ENCODE measurements at regions not wholly inside any gene's neighbourhood (a gene's known extent, or its start where the extent isn't known, plus 50 kb on each side); places are given as distances from the start of the nearest gene placed in this dataset.
"Not testable (repeated sequence)": the region's sequence is repeated elsewhere in the genome, so short reads cannot be mapped to it uniquely, and the experiment has no call there.

DNA sequence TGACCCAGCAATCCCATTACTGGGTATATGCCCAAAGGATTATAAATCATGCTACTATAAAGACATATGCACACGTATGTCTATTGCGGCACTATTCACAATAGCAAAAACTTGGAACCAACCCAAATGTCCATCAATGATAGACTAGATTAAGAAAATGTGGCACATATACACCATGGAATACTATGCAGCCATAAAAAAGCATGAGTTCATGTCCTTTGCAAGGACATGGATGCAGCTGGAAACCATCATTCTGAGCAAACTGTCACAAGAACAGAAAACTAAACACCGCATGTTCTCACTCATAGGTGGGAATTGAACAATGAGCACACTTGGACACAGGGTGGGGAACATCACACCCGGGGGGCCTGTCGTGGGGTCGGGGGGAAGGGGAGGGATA, 80.1 kb upstream of the TMEM170B start:
- DNase-seq (ENCODE audit: extremely low read depth, low read depth, low spot score) = not testable (repeated sequence)

DNA sequence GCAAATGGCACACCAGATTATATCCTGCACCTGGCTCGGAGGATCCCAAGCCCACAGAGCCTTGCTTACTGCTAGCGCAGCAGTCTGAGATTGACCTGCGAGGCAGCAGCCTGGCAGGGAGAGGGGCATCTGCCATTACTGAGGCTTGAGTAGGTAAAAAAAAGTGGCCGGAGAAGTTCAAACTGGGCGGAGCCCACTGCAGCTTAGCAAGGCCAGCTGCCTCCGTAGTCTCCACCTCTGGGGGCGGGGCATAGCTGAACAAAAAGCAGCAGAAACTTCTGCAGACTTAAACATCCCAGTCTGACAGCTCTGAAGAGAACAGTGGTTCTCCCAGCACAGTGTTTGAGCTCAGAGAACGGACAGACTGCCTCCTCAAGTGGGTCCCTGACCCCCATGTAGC, 85.4 kb upstream of the TMEM170B start:
- DNase-seq (ENCODE audit: extremely low read depth, low read depth, low spot score) = not testable (repeated sequence)

DNA sequence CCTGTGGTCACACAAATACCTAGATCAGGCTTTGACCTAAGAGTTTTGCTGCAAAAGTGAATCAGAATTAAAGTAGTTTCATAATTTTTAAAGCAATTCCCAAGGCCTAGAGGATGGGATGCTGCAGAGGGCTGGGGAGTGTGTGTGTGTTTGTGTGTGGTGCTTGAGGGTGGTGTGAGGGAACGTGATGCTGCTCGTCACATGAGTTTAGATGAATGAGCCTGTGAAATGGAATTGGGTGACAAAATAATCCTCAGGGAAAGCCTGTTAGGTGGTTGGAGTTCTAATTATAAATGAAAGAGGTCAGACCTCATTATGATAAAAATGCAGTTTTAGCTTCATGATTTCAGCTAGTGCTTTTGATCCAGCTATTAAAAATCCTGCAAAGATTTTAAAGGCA, 87.5 kb upstream of the TMEM170B start:
- DNase-seq (ENCODE audit: extremely low read depth, low read depth, low spot score) = no peak

DNA sequence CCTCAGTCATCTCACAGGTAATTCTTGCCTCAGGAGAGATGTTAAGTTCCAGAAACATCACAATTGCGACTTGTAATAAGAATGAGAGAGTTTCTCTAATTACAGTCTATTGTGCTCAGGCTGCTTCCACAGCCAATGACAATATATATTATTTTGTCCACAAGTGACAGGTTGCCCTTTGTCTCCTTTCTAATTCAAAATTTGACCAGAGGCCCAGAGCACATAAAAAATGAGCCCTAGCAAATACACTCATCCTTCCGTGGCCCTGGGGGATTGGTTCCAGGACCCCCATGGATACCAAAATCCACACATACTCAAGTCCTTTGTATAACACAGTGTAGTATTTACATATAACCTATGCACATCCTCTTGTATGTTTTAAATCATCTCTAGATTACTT, 88.1 kb upstream of the TMEM170B start:
- DNase-seq (ENCODE audit: extremely low read depth, low read depth, low spot score) = no peak

- DNase-seq (ENCODE audit: extremely low read depth, low read depth, low spot score) = no peak
Observed at GRCh38 chr6:11448038-11448437, 89.5 kb upstream of the TMEM170B start.

DNA sequence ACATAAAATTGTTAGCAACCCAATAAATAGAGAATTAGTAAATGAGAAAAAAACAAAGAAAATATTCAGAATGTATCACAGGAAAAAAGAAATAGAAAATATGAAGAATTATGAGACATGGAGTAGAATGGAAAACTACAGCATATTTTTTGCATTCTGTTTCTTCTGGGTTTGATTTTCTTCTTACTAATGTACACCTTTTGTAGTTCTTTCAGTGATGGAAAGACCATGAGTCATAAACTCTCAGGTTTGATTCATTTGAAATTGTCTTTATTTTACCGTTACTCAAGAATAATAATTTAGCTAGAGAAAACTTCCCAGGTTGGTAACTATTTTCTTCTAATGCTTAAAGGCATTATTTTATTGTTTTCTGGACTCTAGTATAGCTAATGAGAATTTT, 90.3 kb upstream of the TMEM170B start:
- DNase-seq (ENCODE audit: extremely low read depth, low read depth, low spot score) = no peak

- DNase-seq (ENCODE audit: extremely low read depth, low read depth, low spot score) = no peak
Observed at GRCh38 chr6:11445146-11445545, 92.4 kb upstream of the TMEM170B start.

- DNase-seq (ENCODE audit: extremely low read depth, low read depth, low spot score) = not testable (repeated sequence)
Observed at GRCh38 chr6:11443125-11443524, 94.4 kb upstream of the TMEM170B start.

DNA sequence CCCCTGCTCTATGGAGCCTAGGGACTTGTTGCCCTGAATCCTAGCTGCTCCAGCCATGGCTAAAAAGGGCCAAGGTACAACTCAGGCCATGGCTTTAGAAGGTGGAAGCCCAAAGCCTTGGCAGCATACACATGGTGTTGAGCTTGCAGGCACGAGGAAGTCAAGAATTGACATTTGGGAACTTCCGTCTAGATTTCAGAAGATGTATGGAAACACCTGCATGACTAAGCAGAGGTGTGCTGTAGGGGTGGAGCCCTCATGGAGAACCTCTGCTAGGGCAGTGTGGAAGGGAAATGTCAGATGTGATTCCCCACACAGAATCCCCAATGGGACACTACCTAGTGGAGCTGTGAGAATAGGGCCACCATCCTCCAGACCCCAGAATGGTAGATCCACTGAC, 95.1 kb upstream of the TMEM170B start:
- DNase-seq (ENCODE audit: extremely low read depth, low read depth, low spot score) = no peak

- DNase-seq (ENCODE audit: extremely low read depth, low read depth, low spot score) = no peak
Observed at GRCh38 chr6:11439876-11440275, 97.7 kb upstream of the TMEM170B start.

GRCh38 chr6:11439017-11439420, 98.5 kb upstream of the TMEM170B start:
- DNase-seq (ENCODE audit: extremely low read depth, low read depth, low spot score) = peak; percentile 84

- DNase-seq (ENCODE audit: extremely low read depth, low read depth, low spot score) = no peak
Observed at GRCh38 chr6:11437824-11438459, 99.6 kb upstream of the TMEM170B start.

- DNase-seq (ENCODE audit: extremely low read depth, low read depth, low spot score) = no peak
Observed at GRCh38 chr6:11436508-11437096, 100.9 kb upstream of the TMEM170B start.

GRCh38 chr6:11434565-11435326, 102.8 kb upstream of the TMEM170B start:
- DNase-seq (ENCODE audit: extremely low read depth, low read depth, low spot score) = no peak

DNA sequence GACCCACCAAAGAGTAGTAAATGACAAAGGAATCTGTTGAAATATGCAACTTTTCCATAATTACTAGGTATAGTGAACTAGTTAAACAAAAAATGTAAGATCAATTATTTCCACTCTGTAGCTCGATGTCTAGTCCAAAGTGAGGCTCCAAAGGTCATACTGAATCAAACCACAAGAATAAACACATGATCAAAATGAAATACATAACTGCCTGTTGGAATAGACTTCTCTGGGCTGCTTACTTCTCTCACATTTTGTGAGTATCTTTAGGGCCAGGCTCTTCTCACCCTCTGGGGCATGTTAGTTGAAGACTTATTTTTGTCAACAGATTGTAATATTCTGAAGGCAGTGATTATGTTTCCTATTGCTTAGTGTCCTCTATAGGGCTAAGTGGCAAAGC, 103.7 kb upstream of the TMEM170B start:
- no peak for DNase-seq (ENCODE audit: extremely low read depth, low read depth, low spot score)

- DNase-seq (ENCODE audit: extremely low read depth, low read depth, low spot score) = no peak
Observed at GRCh38 chr6:11432713-11433450, 104.7 kb upstream of the TMEM170B start.

DNA sequence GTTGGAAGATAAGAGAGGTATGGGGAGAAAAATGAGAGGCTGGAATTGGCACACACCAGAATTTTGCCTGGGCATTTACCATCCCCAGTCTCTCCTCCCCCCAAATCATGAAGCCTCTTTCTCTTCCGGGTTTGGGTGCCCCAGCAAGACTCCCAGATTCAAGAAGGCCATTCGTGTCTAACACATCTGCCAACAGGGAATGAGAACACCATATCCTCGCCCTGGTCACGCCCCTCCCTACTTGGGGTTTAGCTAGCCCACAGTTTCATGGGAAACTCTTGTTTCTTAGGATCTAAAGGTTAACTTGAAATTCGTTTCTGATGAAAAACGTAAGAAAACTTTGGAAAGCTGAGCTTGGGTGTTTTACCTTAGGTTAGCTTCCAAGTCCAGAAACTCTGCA, 105.5 kb upstream of the TMEM170B start:
- no peak for DNase-seq (ENCODE audit: extremely low read depth, low read depth, low spot score)

- DNase-seq (ENCODE audit: extremely low read depth, low read depth, low spot score) = no peak
Observed at GRCh38 chr6:11431455-11431937, 106.1 kb upstream of the TMEM170B start.

- DNase-seq (ENCODE audit: extremely low read depth, low read depth, low spot score) = no peak
Observed at GRCh38 chr6:11430036-11430435, 107.5 kb upstream of the TMEM170B start.

DNA sequence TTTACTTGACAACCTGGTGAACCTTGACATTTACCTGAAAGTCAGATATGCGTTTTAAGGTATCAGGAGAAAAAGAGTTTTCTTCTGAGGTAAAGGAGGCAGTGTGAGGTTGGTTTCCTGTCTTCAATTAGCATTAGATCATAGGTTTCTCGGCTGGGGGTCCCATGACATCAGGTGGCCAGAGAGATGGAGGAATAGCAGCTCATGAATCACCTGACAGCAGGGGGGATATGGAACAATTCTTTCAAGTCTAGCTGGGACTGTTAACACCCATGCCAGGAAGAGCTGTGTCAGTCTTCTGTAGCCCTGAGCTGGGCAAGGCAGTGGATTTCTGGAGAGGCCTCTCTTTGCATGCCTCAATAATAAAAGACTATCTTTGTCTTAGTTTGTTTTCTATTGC, 108.0 kb upstream of the TMEM170B start:
- no peak for DNase-seq (ENCODE audit: extremely low read depth, low read depth, low spot score)

GRCh38 chr6:11428895-11429294, 108.7 kb upstream of the TMEM170B start:
- no peak for DNase-seq (ENCODE audit: extremely low read depth, low read depth, low spot score)
